ENCODE measurements at regions not wholly inside any gene's neighbourhood (a gene's known extent, or its start where the extent isn't known, plus 50 kb on each side); places are given as distances from the start of the nearest gene placed in this dataset.

DNA sequence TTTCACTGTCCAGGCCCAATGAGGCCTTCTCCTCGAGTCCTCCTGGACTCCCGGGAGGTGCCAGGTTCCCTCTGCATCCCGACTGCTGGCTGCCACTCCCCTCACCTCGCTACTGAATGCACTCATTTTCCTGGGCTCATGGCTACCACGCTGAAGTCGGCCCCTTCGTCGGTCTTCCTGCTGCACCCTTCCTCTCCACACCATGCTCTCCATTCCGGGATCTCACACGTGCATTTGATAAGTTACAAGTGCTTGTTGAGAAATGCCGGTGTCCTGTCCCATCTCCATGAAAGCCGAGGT is 334.7 kb upstream of the MYT1L start:
- DNase-seq, result no peak
- Mint-ChIP-seq H3K4me3 (no peak overlapping the region), H3K27ac (no peak overlapping the region), H3K9me3 (no peaks in the 10 kb centered on the region), H3K36me3 (ENCODE audit: low read depth) (no peaks in the 10 kb centered on the region), H3K27me3 (ENCODE audit: insufficient read depth) (peaks cover 1% of the 10 kb centered on the region), H3K4me1 (no peaks in the 10 kb centered on the region)
- 93 to 94% methylated on average over 8 to 12 of the region's 12 CpGs for WGBS, 2 experiments (ENCODE audit: insufficient coverage in 1 of 2, insufficient read length in 1 of 2)
- no peaks in the 10 kb centered on the region for H3K9me3 ChIP-seq (ENCODE audit: control insufficient read depth, low read length)
- no peaks in the 10 kb centered on the region for H3K4me1 ChIP-seq (ENCODE audit: control insufficient read depth, insufficient read depth, low read length)
- no peak overlapping the region for H3K27ac ChIP-seq (ENCODE audit: low read depth, low read length)
- no peaks in the 10 kb centered on the region for H3K36me3 ChIP-seq (ENCODE audit: control insufficient read depth, insufficient read depth, low read length)
- TF ChIP-seq, protein P1, sequence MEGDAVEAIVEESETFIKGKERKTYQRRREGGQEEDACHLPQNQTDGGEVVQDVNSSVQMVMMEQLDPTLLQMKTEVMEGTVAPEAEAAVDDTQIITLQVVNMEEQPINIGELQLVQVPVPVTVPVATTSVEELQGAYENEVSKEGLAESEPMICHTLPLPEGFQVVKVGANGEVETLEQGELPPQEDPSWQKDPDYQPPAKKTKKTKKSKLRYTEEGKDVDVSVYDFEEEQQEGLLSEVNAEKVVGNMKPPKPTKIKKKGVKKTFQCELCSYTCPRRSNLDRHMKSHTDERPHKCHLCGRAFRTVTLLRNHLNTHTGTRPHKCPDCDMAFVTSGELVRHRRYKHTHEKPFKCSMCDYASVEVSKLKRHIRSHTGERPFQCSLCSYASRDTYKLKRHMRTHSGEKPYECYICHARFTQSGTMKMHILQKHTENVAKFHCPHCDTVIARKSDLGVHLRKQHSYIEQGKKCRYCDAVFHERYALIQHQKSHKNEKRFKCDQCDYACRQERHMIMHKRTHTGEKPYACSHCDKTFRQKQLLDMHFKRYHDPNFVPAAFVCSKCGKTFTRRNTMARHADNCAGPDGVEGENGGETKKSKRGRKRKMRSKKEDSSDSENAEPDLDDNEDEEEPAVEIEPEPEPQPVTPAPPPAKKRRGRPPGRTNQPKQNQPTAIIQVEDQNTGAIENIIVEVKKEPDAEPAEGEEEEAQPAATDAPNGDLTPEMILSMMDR (conservative IDR thresholded peaks at IDR 0.05), result no peak
- no peaks in the 10 kb centered on the region for H3K27me3 ChIP-seq (ENCODE audit: control insufficient read depth, insufficient read depth, low read length, poor library complexity, severe bottlenecking)
- no peak overlapping the region for H3K9ac ChIP-seq (ENCODE audit: extremely low read depth, low read length, poor library complexity, severe bottlenecking)
- no peak overlapping the region for H3K4me3 ChIP-seq (ENCODE audit: low read length)

DNA sequence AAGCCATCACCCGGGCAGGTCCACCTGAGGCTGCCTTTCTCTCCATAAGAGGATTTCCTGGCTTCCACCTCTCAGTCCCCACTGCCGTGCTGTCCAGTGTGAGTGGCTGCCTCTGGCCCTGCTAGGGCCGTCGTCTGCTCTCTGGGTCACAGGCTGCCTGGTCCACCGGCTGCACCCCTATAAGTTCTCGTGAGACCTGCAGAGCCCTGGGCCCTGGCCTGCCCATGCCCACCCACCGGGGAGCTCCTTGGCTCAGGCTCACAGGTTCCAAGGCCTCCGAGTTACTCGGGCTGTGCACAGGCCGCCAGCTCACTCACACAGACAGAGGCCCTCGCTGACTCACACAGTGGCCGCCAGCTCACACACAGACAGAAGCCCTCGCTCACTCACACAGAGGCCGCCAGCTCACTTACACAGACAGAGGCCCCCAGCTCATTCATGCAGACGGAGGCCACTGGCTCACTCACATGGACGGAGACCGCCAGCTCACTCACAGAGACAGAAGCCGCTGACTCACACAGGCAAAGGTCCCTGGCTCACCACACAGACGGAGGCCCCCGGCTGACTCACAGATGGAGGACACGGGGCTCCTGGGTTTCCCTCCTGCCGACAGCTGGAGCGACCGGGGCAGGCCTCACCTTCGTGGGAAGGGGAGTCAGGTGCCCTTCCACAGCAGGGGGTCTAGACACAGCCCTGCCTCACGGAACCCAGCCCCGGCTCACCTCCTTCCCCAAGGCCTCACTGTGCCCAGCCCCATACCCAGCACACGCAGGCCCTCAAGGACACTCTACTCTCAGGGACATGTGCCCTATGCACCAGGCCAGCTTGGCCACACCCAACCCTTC is 334.1 kb upstream of the MYT1L start:
- Mint-ChIP-seq H3K27ac (peak overlapping the region; percentile 3), H3K4me3 (no peak overlapping the region), H3K9me3 (no peaks in the 10 kb centered on the region), H3K27me3 (ENCODE audit: insufficient read depth) (peaks cover 1% of the 10 kb centered on the region), H3K4me1 (no peaks in the 10 kb centered on the region), H3K36me3 (ENCODE audit: low read depth) (no peaks in the 10 kb centered on the region)
- no peak overlapping the region for H3K4me3 ChIP-seq (ENCODE audit: low read length)
- no peaks in the 10 kb centered on the region for H3K27me3 ChIP-seq (ENCODE audit: control insufficient read depth, insufficient read depth, low read length, poor library complexity, severe bottlenecking)
- no peak overlapping the region for H3K27ac ChIP-seq (ENCODE audit: low read depth, low read length)
- no peaks in the 10 kb centered on the region for H3K9me3 ChIP-seq (ENCODE audit: control insufficient read depth, low read length)
- no peak overlapping the region for H3K9ac ChIP-seq (ENCODE audit: extremely low read depth, low read length, poor library complexity, severe bottlenecking)
- H3K4me1 ChIP-seq (ENCODE audit: control insufficient read depth, insufficient read depth, low read length), result no peaks in the 10 kb centered on the region
- 88 to 93% methylated on average over 14 to 28 of the region's 28 CpGs for WGBS, 2 experiments (ENCODE audit: insufficient coverage in 1 of 2, insufficient read length in 1 of 2)
- no peak for DNase-seq
- no peaks in the 10 kb centered on the region for H3K36me3 ChIP-seq (ENCODE audit: control insufficient read depth, insufficient read depth, low read length)
- TF ChIP-seq, protein P1 (conservative IDR thresholded peaks at IDR 0.05), result no peak

DNA sequence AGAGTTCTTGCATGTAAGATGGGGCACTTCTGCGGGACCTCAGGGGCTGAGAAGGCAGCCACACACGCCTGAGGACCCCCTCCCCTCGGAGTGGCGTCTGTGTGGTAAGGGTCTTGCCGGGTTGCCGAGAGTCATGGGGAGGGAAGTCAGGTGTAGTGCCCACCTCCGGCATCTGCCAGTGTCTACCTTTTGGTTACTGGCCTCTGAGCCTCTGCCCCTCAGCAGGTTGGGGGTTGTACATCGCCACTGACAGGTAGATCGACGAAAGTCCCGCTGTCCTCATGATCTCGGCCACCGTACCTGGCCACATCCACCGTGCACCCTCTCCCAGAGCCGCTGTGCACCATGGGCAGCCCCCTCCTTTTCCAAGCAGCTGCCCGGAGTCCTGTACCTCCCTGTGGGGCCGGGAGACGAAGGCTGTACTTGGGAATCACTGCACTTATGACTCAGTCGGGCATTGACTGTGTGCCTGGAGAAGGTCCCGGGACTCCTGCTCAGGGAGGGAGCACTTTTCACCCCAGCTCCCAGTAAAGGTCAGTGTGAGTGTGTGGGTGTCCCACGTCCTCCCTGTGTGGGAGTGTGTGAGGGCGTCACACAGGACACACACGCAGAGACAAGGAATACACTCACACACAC is 332.4 kb upstream of the MYT1L start:
- Mint-ChIP-seq H3K36me3 (ENCODE audit: low read depth) (no peaks in the 10 kb centered on the region), H3K4me1 (no peaks in the 10 kb centered on the region), H3K27me3 (ENCODE audit: insufficient read depth) (no peaks in the 10 kb centered on the region), H3K9me3 (peaks cover 7% of the 10 kb centered on the region), H3K27ac (peak overlapping the region; percentile 24), H3K4me3 (no peak overlapping the region)
- WGBS, 2 experiments (ENCODE audit: insufficient coverage in 1 of 2, insufficient read length in 1 of 2), result 89 to 93% methylated on average over 12 to 23 of the region's 23 CpGs
- Histone ChIP-seq H3K27me3 (ENCODE audit: control insufficient read depth, insufficient read depth, low read length, poor library complexity, severe bottlenecking) (no peaks in the 10 kb centered on the region), H3K4me3 (ENCODE audit: low read length) (no peak overlapping the region), H3K4me1 (ENCODE audit: control insufficient read depth, insufficient read depth, low read length) (no peaks in the 10 kb centered on the region), H3K36me3 (ENCODE audit: control insufficient read depth, insufficient read depth, low read length) (no peaks in the 10 kb centered on the region), H3K27ac (ENCODE audit: low read depth, low read length) (no peak overlapping the region), H3K9ac (ENCODE audit: extremely low read depth, low read length, poor library complexity, severe bottlenecking) (no peak overlapping the region), H3K9me3 (ENCODE audit: control insufficient read depth, low read length) (no peaks in the 10 kb centered on the region)
- DNase-seq, result no peak
- TF ChIP-seq, protein P1 (conservative IDR thresholded peaks at IDR 0.05), result no peak
